ENCODE measurements at regions not wholly inside any gene's neighbourhood (a gene's known extent, or its start where the extent isn't known, plus 50 kb on each side); places are given as distances from the start of the nearest gene placed in this dataset.

GRCh38 chr13:40159736-40160135, 504.3 kb downstream of the COG6 start:
- no peak for TF ChIP-seq POLR2A (IDR thresholded peaks at IDR 0.05; ENCODE audit: low read length)
- TF ChIP-seq GATA1 (IDR thresholded peaks at IDR 0.05; ENCODE audit: low read depth, low read length) = no peak

Measured in erythroblast (primary cell).